Neuron (in vitro differentiated cells): ENCODE measurements at regions not wholly inside any gene's neighbourhood (a gene's known extent, or its start where the extent isn't known, plus 50 kb on each side); places are given as distances from the start of the nearest gene placed in this dataset.

Experiments used
- H2AFZ ChIP-seq: one replicate; pipeline ENCODE4 v1.6.1; 2013; ENCODE audit warnings: low read depth, mild to moderate bottlenecking, inconsistent platforms, low read length, moderate library complexity
- H3K27me3 ChIP-seq: one replicate; pipeline ENCODE4 v1.6.1; 2013; ENCODE audit warnings: low read length; ENCODE audit not compliant: insufficient read depth
- H3K36me3 ChIP-seq: one replicate; pipeline ENCODE4 v1.6.1; 2013; ENCODE audit warnings: low read length; ENCODE audit not compliant: insufficient read depth
- H3K4me1 ChIP-seq: one replicate; pipeline ENCODE4 v1.6.1; 2013; ENCODE audit warnings: low read length; ENCODE audit not compliant: insufficient read depth
- H3K4me3 ChIP-seq: 2 replicates; pipeline ENCODE4 v1.5.1; 2013; ENCODE audit warnings: mild to moderate bottlenecking, low read length, moderate library complexity
- H3K9me3 ChIP-seq: one replicate; pipeline ENCODE4 v1.6.1; 2013; ENCODE audit warnings: low read length

DNA sequence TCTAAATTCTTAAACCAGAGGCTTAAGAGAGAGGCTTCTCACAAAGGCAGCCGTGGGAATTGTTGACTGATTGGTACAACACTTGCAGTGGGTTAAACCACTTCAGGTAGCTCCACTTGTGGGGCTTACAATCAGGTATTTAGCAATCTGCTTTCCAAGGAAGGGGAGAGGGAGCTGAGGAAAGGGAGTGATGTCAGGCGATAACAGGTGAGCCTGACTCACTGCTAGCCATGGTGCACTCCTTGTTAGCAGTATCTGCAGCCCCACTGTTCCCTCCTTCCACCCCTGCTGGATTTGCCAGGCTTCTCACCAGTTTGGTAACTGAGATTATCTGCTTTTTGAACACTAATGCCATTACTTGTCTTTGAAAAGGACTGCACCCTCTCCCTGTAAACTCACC, 1056.7 kb upstream of the FANCL start:
- no peaks in the 10 kb centered on the region for H3K9me3 ChIP-seq
- no peak overlapping the region for H2AFZ ChIP-seq
- no peaks in the 10 kb centered on the region for H3K36me3 ChIP-seq
- H3K4me1 ChIP-seq = peaks cover 8% of the 10 kb centered on the region
- no peak overlapping the region for H3K4me3 ChIP-seq
- no peaks in the 10 kb centered on the region for H3K27me3 ChIP-seq

DNA sequence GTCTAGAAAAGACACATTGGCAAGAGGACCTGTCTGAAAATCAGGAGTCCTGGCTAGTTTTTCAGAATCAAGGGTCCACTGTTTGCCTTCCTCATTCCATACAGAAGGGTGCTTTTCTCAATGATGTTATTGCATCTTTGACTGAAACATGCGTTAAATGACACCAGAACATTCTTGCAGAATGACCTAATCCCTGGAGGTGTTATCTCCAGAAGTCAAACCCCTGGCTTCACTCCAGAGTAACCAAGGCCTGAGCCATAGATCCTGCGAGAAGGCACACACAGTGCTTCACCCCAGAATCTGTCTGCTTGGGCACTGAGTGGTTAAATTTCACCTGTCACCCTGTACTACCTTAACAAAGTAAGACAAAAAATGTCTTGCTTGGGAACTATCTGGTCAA, 1055.2 kb upstream of the FANCL start:
- no peaks in the 10 kb centered on the region for H3K27me3 ChIP-seq
- no peak overlapping the region for H2AFZ ChIP-seq
- peaks cover 8% of the 10 kb centered on the region for H3K4me1 ChIP-seq
- H3K36me3 ChIP-seq = no peaks in the 10 kb centered on the region
- H3K9me3 ChIP-seq = no peaks in the 10 kb centered on the region
- no peak overlapping the region for H3K4me3 ChIP-seq

DNA sequence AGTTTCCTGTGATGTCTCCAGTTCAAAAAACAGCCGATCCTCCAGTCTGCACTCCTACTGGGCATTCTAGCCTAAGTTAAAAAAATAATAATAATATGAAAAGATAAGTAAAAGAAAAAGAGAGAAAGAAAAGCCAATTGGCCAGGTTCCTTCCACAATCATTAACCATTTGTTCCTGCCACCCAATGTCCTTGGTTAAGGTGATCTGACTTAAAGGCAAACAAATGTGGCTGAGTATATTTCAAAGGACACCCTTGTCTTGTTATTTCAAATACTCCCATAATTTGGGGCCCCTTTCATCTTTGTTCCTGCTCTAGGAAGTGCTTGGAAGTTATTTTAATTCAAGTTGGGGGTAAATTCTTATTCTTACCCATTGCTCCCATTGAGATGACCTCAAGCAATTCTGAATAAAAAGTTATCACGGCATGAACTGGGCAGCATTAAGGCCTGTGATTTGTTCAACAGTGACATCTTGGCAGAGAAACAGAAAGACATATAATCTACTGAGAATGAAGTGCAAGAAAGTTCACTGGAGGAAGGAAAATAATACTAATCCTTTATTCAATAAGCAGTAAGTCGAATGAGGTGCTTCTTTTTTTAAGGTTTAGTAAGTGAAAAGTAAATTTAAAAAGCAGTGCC, 1054.5 kb upstream of the FANCL start:
- no peaks in the 10 kb centered on the region for H3K27me3 ChIP-seq
- H3K9me3 ChIP-seq = no peaks in the 10 kb centered on the region
- no peak overlapping the region for H3K4me3 ChIP-seq
- H3K4me1 ChIP-seq = peaks cover 8% of the 10 kb centered on the region
- no peak overlapping the region for H2AFZ ChIP-seq
- no peaks in the 10 kb centered on the region for H3K36me3 ChIP-seq

DNA sequence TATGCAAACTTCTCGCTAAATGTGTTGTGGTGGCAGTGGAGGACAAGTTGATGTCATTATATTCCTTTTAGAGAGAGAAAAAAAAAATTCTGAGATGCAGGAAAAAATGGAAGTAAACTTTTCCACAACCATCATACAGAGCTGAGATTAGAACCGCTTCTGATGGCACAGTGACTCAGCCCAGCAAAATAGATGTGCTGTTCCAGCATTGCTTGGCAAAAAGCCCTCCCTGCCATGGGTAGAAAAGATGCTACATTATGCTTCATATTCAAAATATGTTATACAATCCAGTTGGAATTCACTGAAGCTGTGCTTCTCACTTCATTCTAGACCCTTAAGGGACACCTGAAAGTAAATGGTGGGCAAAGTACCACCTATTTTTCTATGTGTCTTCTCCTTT, 1047.6 kb upstream of the FANCL start:
- no peaks in the 10 kb centered on the region for H3K9me3 ChIP-seq
- no peaks in the 10 kb centered on the region for H3K4me1 ChIP-seq
- H3K27me3 ChIP-seq = no peaks in the 10 kb centered on the region
- no peak overlapping the region for H2AFZ ChIP-seq
- no peak overlapping the region for H3K4me3 ChIP-seq
- no peaks in the 10 kb centered on the region for H3K36me3 ChIP-seq

DNA sequence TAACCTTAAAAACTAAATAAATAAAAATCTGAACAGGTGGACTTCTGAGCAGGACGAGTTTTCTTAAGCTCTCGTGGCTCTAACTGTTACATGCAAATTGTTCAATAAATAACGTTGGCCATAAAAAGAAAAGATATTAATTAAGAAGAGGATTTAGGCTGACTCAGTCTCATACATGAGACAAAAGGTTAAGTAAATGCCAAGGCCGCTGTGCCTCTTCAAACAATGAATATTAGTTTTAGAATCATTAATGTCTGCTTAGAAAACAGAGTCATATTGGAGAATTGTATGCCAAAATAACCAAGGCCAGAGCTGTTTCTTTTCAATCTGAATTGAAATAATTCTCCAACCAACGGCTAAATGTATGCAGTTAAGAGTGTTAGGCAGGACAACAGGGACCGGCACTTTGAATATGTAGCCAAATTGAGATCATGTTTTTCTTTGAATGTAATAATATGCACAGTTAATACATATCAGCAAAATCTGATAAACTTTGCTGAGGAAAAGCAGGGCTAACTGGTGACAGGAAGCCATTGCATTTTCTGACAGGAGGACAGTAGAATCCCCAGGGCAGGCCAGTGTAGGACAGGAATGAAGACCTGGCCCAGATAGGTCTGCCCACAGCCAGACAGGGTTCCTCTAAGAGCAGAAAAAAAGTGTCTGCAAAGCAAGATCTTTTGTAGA, 1041.4 kb upstream of the FANCL start:
- Histone ChIP-seq H3K4me1 (no peaks in the 10 kb centered on the region), H3K36me3 (no peaks in the 10 kb centered on the region), H3K9me3 (no peaks in the 10 kb centered on the region), H3K4me3 (no peak overlapping the region), H3K27me3 (no peaks in the 10 kb centered on the region), H2AFZ (no peak overlapping the region)

DNA sequence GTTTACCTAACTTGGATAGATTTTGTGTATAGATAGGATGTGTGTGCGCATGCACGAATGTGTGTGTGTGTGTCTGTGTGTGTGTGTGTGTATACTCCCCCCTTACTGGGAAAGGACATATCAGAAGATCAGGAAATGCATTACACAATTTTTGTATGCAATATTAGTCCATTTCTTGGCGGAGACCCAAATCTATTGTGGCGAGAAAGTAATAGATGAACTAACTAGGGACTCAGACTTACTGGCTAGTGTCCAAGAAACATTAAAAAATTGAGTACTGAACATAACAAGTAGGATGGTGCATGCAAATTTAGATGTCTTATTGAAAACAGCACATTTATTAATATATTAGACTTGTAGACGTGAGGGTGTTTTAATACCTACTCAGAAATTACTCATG, 1036.5 kb upstream of the FANCL start:
- Histone ChIP-seq H2AFZ (no peak overlapping the region), H3K9me3 (no peaks in the 10 kb centered on the region), H3K4me3 (no peak overlapping the region), H3K27me3 (no peaks in the 10 kb centered on the region), H3K36me3 (no peaks in the 10 kb centered on the region), H3K4me1 (no peaks in the 10 kb centered on the region)

DNA sequence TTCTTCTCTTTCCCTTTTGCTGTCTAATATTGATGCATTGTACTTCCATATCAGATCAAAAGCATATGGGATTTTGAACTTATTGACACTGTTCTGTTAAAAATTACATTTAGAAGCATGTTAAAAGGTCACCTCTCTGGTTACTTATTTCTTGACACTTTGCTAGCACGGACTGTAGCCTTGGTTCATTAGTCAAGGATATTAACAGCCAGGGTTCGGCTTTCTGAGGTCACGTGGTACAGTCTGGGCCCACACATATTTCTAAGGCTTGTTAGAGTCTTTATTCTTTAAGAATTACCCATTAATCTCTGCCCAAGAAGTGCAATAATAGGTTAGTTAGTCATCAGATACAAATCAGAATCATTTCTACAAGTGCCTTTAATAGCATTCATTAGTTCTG, 1035.8 kb upstream of the FANCL start:
- no peaks in the 10 kb centered on the region for H3K9me3 ChIP-seq
- H3K36me3 ChIP-seq = no peaks in the 10 kb centered on the region
- no peaks in the 10 kb centered on the region for H3K27me3 ChIP-seq
- H2AFZ ChIP-seq = no peak overlapping the region
- H3K4me1 ChIP-seq = no peaks in the 10 kb centered on the region
- H3K4me3 ChIP-seq = no peak overlapping the region

DNA sequence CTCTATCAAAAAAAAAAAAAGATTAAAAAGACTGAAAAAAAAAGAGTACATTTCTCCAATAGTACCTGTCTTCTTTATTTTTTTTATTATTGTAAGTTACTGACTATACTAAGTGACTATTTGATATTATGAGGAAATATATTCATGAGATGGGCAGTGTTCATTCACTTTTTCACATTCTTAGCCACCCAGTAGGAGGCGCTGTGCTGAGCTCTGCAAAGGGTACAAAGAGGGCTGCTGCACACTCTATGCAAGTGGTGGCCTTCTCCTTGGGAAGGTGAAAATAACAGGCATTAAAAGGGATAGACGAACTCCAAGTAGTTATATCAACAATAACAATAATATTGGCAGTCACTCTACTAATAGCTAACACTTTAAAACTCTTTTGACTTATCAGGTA, 1034.9 kb upstream of the FANCL start:
- Histone ChIP-seq H2AFZ (no peak overlapping the region), H3K36me3 (no peaks in the 10 kb centered on the region), H3K4me1 (no peaks in the 10 kb centered on the region), H3K4me3 (no peak overlapping the region), H3K27me3 (no peaks in the 10 kb centered on the region), H3K9me3 (no peaks in the 10 kb centered on the region)

DNA sequence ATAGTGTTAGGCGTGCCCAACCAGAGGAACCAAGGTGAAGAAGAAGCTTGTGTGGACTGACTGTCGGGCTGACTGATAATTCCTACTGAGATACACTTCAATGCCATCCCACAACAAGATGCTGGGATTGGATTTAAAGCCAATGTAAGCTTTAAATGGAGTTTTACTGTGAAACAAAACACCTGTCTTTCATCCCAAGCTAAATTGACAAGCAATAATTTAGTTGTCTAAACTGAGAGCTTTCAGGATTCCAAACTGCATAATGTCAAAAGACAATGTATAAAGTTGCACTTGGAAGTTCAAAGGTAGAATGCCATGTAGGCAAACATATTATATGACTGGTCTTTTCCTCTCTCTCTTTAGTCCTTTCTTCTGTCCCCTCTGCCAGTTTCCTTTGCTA, 1025.3 kb upstream of the FANCL start:
- Histone ChIP-seq H3K36me3 (no peaks in the 10 kb centered on the region), H3K9me3 (no peaks in the 10 kb centered on the region), H2AFZ (no peak overlapping the region), H3K4me3 (no peak overlapping the region), H3K27me3 (no peaks in the 10 kb centered on the region), H3K4me1 (no peaks in the 10 kb centered on the region)

DNA sequence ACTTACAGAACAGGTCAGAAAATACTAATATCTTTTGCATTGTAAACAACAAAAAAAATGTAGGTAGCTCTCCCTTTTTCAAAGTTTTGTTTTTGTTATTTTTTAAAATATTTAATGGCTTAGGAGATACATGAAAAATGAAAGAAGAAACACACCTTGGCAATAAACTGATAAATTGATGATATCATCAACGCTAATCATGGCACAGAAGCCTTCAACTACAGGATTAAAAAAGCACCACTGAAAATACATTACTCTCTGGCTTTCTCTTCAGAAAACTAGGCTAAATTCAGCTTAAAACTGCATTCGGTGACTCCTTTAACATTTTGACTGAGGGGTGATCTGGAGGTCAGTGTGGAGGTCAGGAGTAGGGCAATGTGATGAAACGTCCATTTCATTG, 1018.8 kb upstream of the FANCL start:
- Histone ChIP-seq H3K4me3 (no peak overlapping the region), H2AFZ (no peak overlapping the region), H3K4me1 (peaks cover 7% of the 10 kb centered on the region), H3K36me3 (no peaks in the 10 kb centered on the region), H3K27me3 (no peaks in the 10 kb centered on the region), H3K9me3 (no peaks in the 10 kb centered on the region)

DNA sequence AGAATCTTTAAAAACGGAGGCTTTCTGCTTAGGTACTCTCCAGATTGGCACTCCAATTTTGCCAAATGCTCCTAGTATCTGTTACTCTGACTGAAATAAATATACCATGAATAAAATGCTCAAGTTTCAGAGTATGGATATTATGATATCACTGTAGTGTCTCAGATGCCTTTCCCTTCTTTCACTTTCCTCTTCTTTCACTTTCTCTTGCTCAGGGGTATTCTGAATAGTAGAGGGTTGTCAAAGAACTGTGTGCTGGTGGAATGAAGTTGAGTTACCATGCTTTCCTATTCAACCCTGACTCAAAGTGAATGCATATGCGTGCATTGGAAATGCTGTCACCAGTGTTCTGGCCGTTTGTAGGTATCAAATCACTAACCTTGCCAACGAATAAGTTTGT, 1015.2 kb upstream of the FANCL start:
- no peaks in the 10 kb centered on the region for H3K27me3 ChIP-seq
- peaks cover 7% of the 10 kb centered on the region for H3K4me1 ChIP-seq
- H2AFZ ChIP-seq = no peak overlapping the region
- no peaks in the 10 kb centered on the region for H3K36me3 ChIP-seq
- no peaks in the 10 kb centered on the region for H3K9me3 ChIP-seq
- no peak overlapping the region for H3K4me3 ChIP-seq

DNA sequence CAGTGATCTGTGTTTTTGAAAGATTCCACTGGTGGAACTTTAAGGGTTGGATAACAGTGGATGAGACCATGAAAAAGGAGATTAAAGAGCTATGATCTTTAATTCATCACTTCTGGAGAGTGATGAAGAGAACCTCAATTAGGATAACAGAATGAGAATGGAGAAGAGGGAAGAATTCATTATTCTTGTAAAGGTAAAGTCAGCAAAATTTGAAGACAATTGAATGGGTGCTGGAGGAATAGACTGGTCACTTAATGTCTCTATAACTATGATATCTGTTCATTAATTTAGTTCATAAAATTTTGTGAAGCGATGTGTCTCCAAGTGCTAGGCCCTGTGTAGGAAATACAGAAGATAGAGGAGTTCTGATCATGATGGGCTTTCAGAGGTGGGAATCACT, 1013.2 kb upstream of the FANCL start:
- no peak overlapping the region for H2AFZ ChIP-seq
- H3K27me3 ChIP-seq = no peaks in the 10 kb centered on the region
- no peak overlapping the region for H3K4me3 ChIP-seq
- no peaks in the 10 kb centered on the region for H3K9me3 ChIP-seq
- H3K4me1 ChIP-seq = peaks cover 13% of the 10 kb centered on the region
- H3K36me3 ChIP-seq = no peaks in the 10 kb centered on the region

DNA sequence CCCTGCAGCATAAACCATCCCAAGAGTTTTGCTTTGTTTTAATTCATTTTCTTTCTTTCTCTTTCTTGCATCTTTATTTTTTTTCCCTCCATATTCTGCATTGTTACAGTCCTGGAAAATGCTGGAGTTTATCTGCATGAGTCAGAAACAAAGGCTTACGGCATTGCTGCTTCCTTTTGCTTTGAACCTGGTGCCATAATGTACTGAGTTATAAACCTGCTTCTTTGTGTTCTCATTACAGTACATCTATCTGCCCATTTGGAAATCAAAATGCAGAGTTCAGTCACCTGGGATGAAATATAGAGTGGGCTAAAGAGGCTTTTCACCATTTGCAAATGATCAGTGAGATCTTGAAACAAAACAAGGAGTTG, 1009.2 kb upstream of the FANCL start:
- Histone ChIP-seq H3K4me1 (peaks cover 16% of the 10 kb centered on the region), H3K9me3 (no peaks in the 10 kb centered on the region), H3K27me3 (no peaks in the 10 kb centered on the region), H3K36me3 (no peaks in the 10 kb centered on the region), H3K4me3 (peak overlapping the region; percentile 5), H2AFZ (peak overlapping the region; percentile 43)
